Tibial nerve (tissue), 4 donors: ENCODE measurements at regions not wholly inside any gene's neighbourhood (a gene's known extent, or its start where the extent isn't known, plus 50 kb on each side); places are given as distances from the start of the nearest gene placed in this dataset.

Experiments
- DNase-seq, 2 donors: peaks; one replicate each; pipeline ENCODE4 v3.0.0-alpha.2; 2019; ENCODE audit warnings: low spot score in 2 of 2
- H3K27ac ChIP-seq, 4 donors: fragments of 200-600 bp; sonication (generic) in 3 of 4; one replicate each; pipeline ENCODE4 v1.5.1; 2017 to 2019; ENCODE audit warnings: mild to moderate bottlenecking in 1 of 4
- H3K27me3 ChIP-seq, 2 donors: fragments of 200-600 bp; sonication (generic) in 1 of 2; one replicate each; pipeline versions ENCODE4 v1.5.1 to v1.6.0; 2017 to 2019
- H3K36me3 ChIP-seq, 3 donors: fragments of 200-600 bp; sonication (generic); one replicate each; pipeline ENCODE4 v1.5.1; 2018 to 2019
- H3K4me1 ChIP-seq, 4 donors: fragments of 200-600 bp; sonication (generic) in 3 of 4; one replicate each; pipeline ENCODE4 v1.5.1; 2017 to 2019
- H3K4me3 ChIP-seq, 4 donors: fragments of 200-600 bp; sonication (generic) in 3 of 4; one replicate each; pipeline ENCODE4 v1.5.1; 2017 to 2019; ENCODE audit warnings: mild to moderate bottlenecking in 1 of 4, moderate library complexity in 1 of 4
- H3K9me3 ChIP-seq, 4 donors: fragments of 200-600 bp; sonication (generic) in 3 of 4; one replicate each; pipeline ENCODE4 v1.5.1; 2017 to 2019
- EP300 ChIP-seq, 2 donors: sonication (generic); formaldehyde crosslinking; IDR thresholded peaks; one replicate each; pipeline ENCODE4 v1.6.1; 2017; ENCODE audit warnings: antibody characterized with exemption in 2 of 2, mild to moderate bottlenecking in 1 of 2
- POLR2A ChIP-seq, 2 donors: fragments of 450-650 bp; IDR thresholded peaks; one replicate each; pipeline ENCODE4 v1.6.1; 2017; ENCODE audit warnings: antibody characterized with exemption in 2 of 2, mild to moderate bottlenecking in 2 of 2, moderate library complexity in 2 of 2
- WGBS, 2 donors: methylation state at CpG; one replicate each; pipeline ENCODE4 v1.1.5; 2018; 5-methylcytosine and 5-hydroxymethylcytosine counted together
- TF ChIP-seq, protein P1 (sequence below), 5 experiments: fragments of 200-600 bp in 3 of 5; fragments of 450-650 bp in 2 of 5; sonication (generic) in 3 of 5; IDR thresholded peaks; one replicate each; pipeline ENCODE4 v1.5.1; 2016 to 2019; ENCODE audit warnings: antibody characterized with exemption in 5 of 5, mild to moderate bottlenecking in 3 of 5, moderate library complexity in 2 of 5

- no peak for TF ChIP-seq EP300 (IDR thresholded peaks at IDR 0.05)
- no peak for TF ChIP-seq POLR2A (IDR thresholded peaks at IDR 0.05)
- TF ChIP-seq, protein P1, sequence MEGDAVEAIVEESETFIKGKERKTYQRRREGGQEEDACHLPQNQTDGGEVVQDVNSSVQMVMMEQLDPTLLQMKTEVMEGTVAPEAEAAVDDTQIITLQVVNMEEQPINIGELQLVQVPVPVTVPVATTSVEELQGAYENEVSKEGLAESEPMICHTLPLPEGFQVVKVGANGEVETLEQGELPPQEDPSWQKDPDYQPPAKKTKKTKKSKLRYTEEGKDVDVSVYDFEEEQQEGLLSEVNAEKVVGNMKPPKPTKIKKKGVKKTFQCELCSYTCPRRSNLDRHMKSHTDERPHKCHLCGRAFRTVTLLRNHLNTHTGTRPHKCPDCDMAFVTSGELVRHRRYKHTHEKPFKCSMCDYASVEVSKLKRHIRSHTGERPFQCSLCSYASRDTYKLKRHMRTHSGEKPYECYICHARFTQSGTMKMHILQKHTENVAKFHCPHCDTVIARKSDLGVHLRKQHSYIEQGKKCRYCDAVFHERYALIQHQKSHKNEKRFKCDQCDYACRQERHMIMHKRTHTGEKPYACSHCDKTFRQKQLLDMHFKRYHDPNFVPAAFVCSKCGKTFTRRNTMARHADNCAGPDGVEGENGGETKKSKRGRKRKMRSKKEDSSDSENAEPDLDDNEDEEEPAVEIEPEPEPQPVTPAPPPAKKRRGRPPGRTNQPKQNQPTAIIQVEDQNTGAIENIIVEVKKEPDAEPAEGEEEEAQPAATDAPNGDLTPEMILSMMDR (IDR thresholded peaks at IDR 0.05), result no peak
- 73% methylated on average over 15 of the region's 15 CpGs for WGBS, 2 donors
- no peaks in the 10 kb centered on the region for H3K27me3 ChIP-seq
- H3K27ac ChIP-seq, result no peak overlapping the region
- H3K9me3 ChIP-seq, result no peaks in the 10 kb centered on the region
- H3K36me3 ChIP-seq, result no peaks in the 10 kb centered on the region
- DNase-seq, result no peak
- H3K4me1 ChIP-seq, result peaks cover 0 to 6% (median 0%) of the 10 kb centered on the region in 4 donors
- no peak overlapping the region for H3K4me3 ChIP-seq
These were observed 136.5 kb upstream of the UNC5B start for GRCh38 chr10:71075759-71076472.

- H3K36me3 ChIP-seq, result no peaks in the 10 kb centered on the region
- no peak overlapping the region for H3K27ac ChIP-seq
- H3K4me1 ChIP-seq, result peaks cover 0 to 6% (median 0%) of the 10 kb centered on the region in 4 donors
- H3K27me3 ChIP-seq, result no peaks in the 10 kb centered on the region
- no peak for DNase-seq
- no peak for TF ChIP-seq EP300 (IDR thresholded peaks at IDR 0.05)
- TF ChIP-seq POLR2A (IDR thresholded peaks at IDR 0.05), result no peak
- TF ChIP-seq, protein P1 (IDR thresholded peaks at IDR 0.05), result no peak
- WGBS, 2 donors, result 65 to 88% methylated on average over 8 of the region's 8 CpGs
- no peak overlapping the region for H3K4me3 ChIP-seq
- H3K9me3 ChIP-seq, result no peaks in the 10 kb centered on the region
These were observed 135.8 kb upstream of the UNC5B start for GRCh38 chr10:71076473-71077142.

DNA sequence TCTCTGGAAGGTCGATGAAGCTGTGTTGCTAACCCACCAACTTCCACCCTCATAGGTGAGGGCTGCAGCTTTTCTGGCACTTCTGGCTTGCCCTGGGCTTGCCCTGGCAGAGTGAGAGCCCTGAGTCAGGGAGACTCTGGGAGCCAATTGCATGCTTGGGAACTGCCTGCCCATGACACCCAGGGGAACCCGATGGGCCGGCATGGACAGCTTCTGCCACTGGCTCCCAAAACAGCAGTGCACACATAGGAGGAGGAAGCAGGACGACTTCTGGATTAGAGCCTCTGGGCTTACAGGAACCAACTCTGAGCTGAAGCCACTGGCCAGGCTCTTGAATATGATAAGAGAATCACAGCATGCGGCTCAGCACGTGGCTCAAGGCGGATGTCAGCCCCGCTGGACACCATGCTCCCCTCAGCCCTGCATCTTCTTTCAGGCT, 135.2 kb upstream of the UNC5B start:
- Histone ChIP-seq H3K4me1 (peaks cover 0 to 6% (median 0%) of the 10 kb centered on the region in 4 donors), H3K27ac (no peak overlapping the region), H3K4me3 (no peak overlapping the region), H3K36me3 (no peaks in the 10 kb centered on the region), H3K9me3 (no peaks in the 10 kb centered on the region), H3K27me3 (no peaks in the 10 kb centered on the region)
- TF ChIP-seq, protein P1 (IDR thresholded peaks at IDR 0.05), result no peak
- TF ChIP-seq POLR2A (IDR thresholded peaks at IDR 0.05), result no peak
- DNase-seq, result no peak
- 61 to 63% methylated on average over 8 of the region's 8 CpGs for WGBS, 2 donors

GRCh38 chr10:71077796-71078453, 134.4 kb upstream of the UNC5B start:
- peaks cover 0 to 6% (median 0%) of the 10 kb centered on the region in 4 donors for H3K4me1 ChIP-seq
- no peaks in the 10 kb centered on the region for H3K27me3 ChIP-seq
- H3K36me3 ChIP-seq, result no peaks in the 10 kb centered on the region
- no peaks in the 10 kb centered on the region for H3K9me3 ChIP-seq
- DNase-seq, result no peak
- no peak overlapping the region for H3K27ac ChIP-seq
- TF ChIP-seq, protein P1 (IDR thresholded peaks at IDR 0.05), result no peak
- TF ChIP-seq POLR2A (IDR thresholded peaks at IDR 0.05) (no peak), EP300 (IDR thresholded peaks at IDR 0.05) (no peak)
- 92 to 93% methylated on average over 4 of the region's 4 CpGs for WGBS, 2 donors
- H3K4me3 ChIP-seq, result no peak overlapping the region
